H1 (cell line): ENCODE measurements at regions not wholly inside any gene's neighbourhood (a gene's known extent, or its start where the extent isn't known, plus 50 kb on each side); places are given as distances from the start of the nearest gene placed in this dataset.

Source experiments
- CTCF ChIA-PET: fragments of 300-600 bp; sonication (Branson Sonifier 250); formaldehyde crosslinking; loops from one replicate; lab custom pipeline; 2021; ENCODE audit not compliant: partially characterized antibody; lab: Charles Lee
- POLR2A ChIA-PET: fragments of 300-600 bp; sonication (Branson Sonifier 250); formaldehyde crosslinking; loops from one replicate; lab custom pipeline; 2021; ENCODE audit warnings: inconsistent platforms; ENCODE audit not compliant: partially characterized antibody; lab: Charles Lee
- DNase-seq, 2 experiments: peaks; one replicate each; pipeline versions ENCODE4 v3.0.0 to v3.0.0-alpha.2; 2010 to 2022; ENCODE audit warnings: low spot score in 2 of 2, low read depth in 1 of 2, mixed read lengths in 1 of 2
- FAIRE-seq: peaks from 2 replicates; lab custom pipeline; 2011; peaks lifted over from hg19 to GRCh38; lab: Jason Lieb, UNC
- H2AFZ ChIP-seq: 2 replicates; pipeline ENCODE4 v1.8.1; 2012; ENCODE audit warnings: low read length, inconsistent platforms
- H2AK5ac ChIP-seq: 2 replicates; pipeline ENCODE4 v1.6.1; 2013; ENCODE audit warnings: low read depth, low read length
- H2BK120ac ChIP-seq: replicated peaks from 2 replicates; pipeline ENCODE3; 2013; ENCODE audit warnings: low read depth, low read length, inconsistent platforms
- H2BK12ac ChIP-seq: 2 replicates; pipeline ENCODE4 v1.6.1; 2013; ENCODE audit warnings: low read depth, low read length
- H2BK15ac ChIP-seq: 2 replicates; pipeline ENCODE4 v1.6.1; 2013; ENCODE audit warnings: low read length
- H2BK20ac ChIP-seq: 2 replicates; pipeline ENCODE4 v1.6.1; 2013; ENCODE audit warnings: low read length
- H2BK5ac ChIP-seq: 2 replicates; pipeline ENCODE4 v1.6.1; 2013; ENCODE audit warnings: low read depth, low read length
- H3K14ac ChIP-seq: 2 replicates; pipeline ENCODE4 v1.6.1; 2013; ENCODE audit warnings: inconsistent platforms; ENCODE audit not compliant: insufficient read length
- H3K18ac ChIP-seq: 2 replicates; pipeline ENCODE4 v1.6.1; 2013; ENCODE audit warnings: low read length; ENCODE audit errors: extremely low read depth
- H3K23ac ChIP-seq: 2 replicates; pipeline ENCODE4 v1.6.1; 2013; ENCODE audit warnings: inconsistent platforms; ENCODE audit not compliant: insufficient read length
- H3K23me2 ChIP-seq: 2 replicates; pipeline ENCODE4 v1.6.1; 2013; ENCODE audit warnings: low read depth, low read length
- H3K27ac ChIP-seq: 2 replicates; pipeline ENCODE4 v1.6.1; 2011; ENCODE audit warnings: low read depth, low read length, inconsistent platforms
- H3K27me3 ChIP-seq, 4 experiments: replicated peaks in 1 of 4; 1 replicate in 1 of 4; 2 replicates in 3 of 4; pipeline versions ENCODE4 v1.6.1 to v1.8.1; 2011 to 2013; ENCODE audit warnings: low read length in 3 of 4, mild to moderate bottlenecking in 3 of 4, inconsistent platforms in 2 of 4, mixed read lengths in 2 of 4, moderate library complexity in 1 of 4; ENCODE audit not compliant: control insufficient read depth in 3 of 4, insufficient read depth in 3 of 4; ENCODE audit errors: extremely low read depth in 1 of 4
- H3K36me3 ChIP-seq, 4 experiments: 2 replicates each; pipeline versions ENCODE4 v1.6.1 to v1.8.1; 2011 to 2013; ENCODE audit warnings: mild to moderate bottlenecking in 4 of 4, low read length in 3 of 4, moderate library complexity in 2 of 4, control low read depth in 1 of 4, inconsistent platforms in 1 of 4; ENCODE audit not compliant: insufficient read depth in 4 of 4, control insufficient read depth in 2 of 4
- H3K4ac ChIP-seq: replicated peaks from 2 replicates; pipeline ENCODE3; 2013; ENCODE audit warnings: low read length, low read depth, mixed read lengths, inconsistent platforms; ENCODE audit not compliant: insufficient read length
- H3K4me1 ChIP-seq, 4 experiments: replicated peaks in 1 of 4; 1 replicate in 1 of 4; 2 replicates in 3 of 4; pipeline versions ENCODE4 v1.6.1 to v1.8.1; 2011 to 2013; ENCODE audit warnings: low read length in 3 of 4, inconsistent platforms in 2 of 4, mixed read lengths in 1 of 4; ENCODE audit not compliant: insufficient read depth in 4 of 4, control insufficient read depth in 3 of 4
- H3K4me2 ChIP-seq, 2 experiments: 2 replicates each; pipeline versions ENCODE4 v1.6.1 to v1.8.1; 2011 to 2013; ENCODE audit warnings: low read depth in 2 of 2, low read length in 2 of 2, control low read depth in 1 of 2, inconsistent platforms in 1 of 2, mild to moderate bottlenecking in 1 of 2; ENCODE audit not compliant: insufficient read depth in 1 of 2
- H3K4me3 ChIP-seq, 4 experiments: fragments of 200-600, 300-600 bp in 1 of 4; sonication (generic), shearing (Covaris generic), sonication (Bioruptor Twin) in 1 of 4; 2 replicates each; pipeline versions ENCODE4 v1.5.1 to v1.8.1; 2011 to 2016; ENCODE audit warnings: low read length in 4 of 4, low read depth in 3 of 4, control low read depth in 2 of 4, inconsistent platforms in 2 of 4, mild to moderate bottlenecking in 2 of 4, mixed read lengths in 1 of 4, moderate library complexity in 1 of 4; ENCODE audit not compliant: insufficient read depth in 2 of 4; ENCODE audit errors: extremely low read depth in 1 of 4
- H3K56ac ChIP-seq: replicated peaks from 2 replicates; pipeline ENCODE3; 2013; ENCODE audit warnings: low read depth, mild to moderate bottlenecking, mixed read lengths, low read length, inconsistent platforms; ENCODE audit not compliant: insufficient read length
- H3K79me1 ChIP-seq: 2 replicates; pipeline ENCODE4 v1.6.1; 2013; ENCODE audit warnings: low read depth, low read length, control low read depth
- H3K79me2 ChIP-seq, 2 experiments: 2 replicates each; pipeline versions ENCODE4 v1.6.1 to v1.8.1; 2012 to 2013; ENCODE audit warnings: low read length in 2 of 2, mild to moderate bottlenecking in 2 of 2, inconsistent platforms in 1 of 2; ENCODE audit not compliant: insufficient read depth in 2 of 2, control insufficient read depth in 1 of 2
- H3K9ac ChIP-seq, 4 experiments: replicated peaks in 1 of 4; 1 replicate in 1 of 4; 2 replicates in 3 of 4; pipeline versions ENCODE4 v1.6.1 to v1.8.1; 2011 to 2013; ENCODE audit warnings: low read depth in 3 of 4, low read length in 3 of 4, control low read depth in 2 of 4, mild to moderate bottlenecking in 2 of 4, moderate library complexity in 2 of 4, inconsistent platforms in 1 of 4; ENCODE audit errors: extremely low read depth in 1 of 4
- H3K9me3 ChIP-seq, 2 experiments: 2 replicates each; pipeline versions ENCODE4 v1.6.1 to v1.8.1; 2012 to 2013; ENCODE audit warnings: mild to moderate bottlenecking in 2 of 2, moderate library complexity in 2 of 2, control low read depth in 1 of 2, inconsistent platforms in 1 of 2, low read depth in 1 of 2, low read length in 1 of 2, mixed read lengths in 1 of 2; ENCODE audit not compliant: insufficient read depth in 2 of 2
- H4K20me1 ChIP-seq, 2 experiments: replicated peaks in 1 of 2; 2 replicates each; pipeline versions ENCODE3 to v1.8.1; 2011 to 2013; ENCODE audit warnings: inconsistent platforms in 2 of 2, low read length in 2 of 2, mild to moderate bottlenecking in 1 of 2; ENCODE audit not compliant: insufficient read depth in 2 of 2, control insufficient read depth in 1 of 2
- H4K5ac ChIP-seq: 2 replicates; pipeline ENCODE4 v1.6.1; 2013; ENCODE audit warnings: low read length, low read depth, mixed read lengths, inconsistent platforms; ENCODE audit not compliant: insufficient read length
- H4K8ac ChIP-seq: 2 replicates; pipeline ENCODE4 v1.8.0; 2013; ENCODE audit warnings: mild to moderate bottlenecking, moderate library complexity, low read length, inconsistent platforms; ENCODE audit not compliant: insufficient read depth; ENCODE audit errors: extremely low read depth
- H4K91ac ChIP-seq: replicated peaks from 2 replicates; pipeline ENCODE3; 2013; ENCODE audit warnings: low read length, mixed read lengths, inconsistent platforms; ENCODE audit not compliant: insufficient read length
- HDAC2 ChIP-seq, 2 experiments: fragments of 300-600 bp in 1 of 2; sonication (generic) in 1 of 2; IDR thresholded peaks; 2 replicates each; pipeline ENCODE4 v1.6.1; 2011 to 2012; ENCODE audit warnings: low read depth in 2 of 2, low read length in 2 of 2, mild to moderate bottlenecking in 2 of 2, moderate library complexity in 2 of 2, borderline replicate concordance in 1 of 2, inconsistent platforms in 1 of 2
- HDAC6 ChIP-seq: IDR thresholded peaks from one replicate; pipeline ENCODE4 v1.7.1; 2012; ENCODE audit warnings: low read depth, mild to moderate bottlenecking, inconsistent platforms, low read length, moderate library complexity
- POU5F1 ChIP-seq: IDR thresholded peaks from 2 replicates; pipeline ENCODE4 v1.6.1; 2011; ENCODE audit warnings: low read depth, mild to moderate bottlenecking, low read length, moderate library complexity
- SAP30 ChIP-seq: fragments of 300-600 bp; sonication (generic); IDR thresholded peaks from 2 replicates; pipeline ENCODE4 v1.7.1; 2012; ENCODE audit warnings: low read length, moderate library complexity, mild to moderate bottlenecking, inconsistent platforms; ENCODE audit not compliant: insufficient read depth, insufficient replicate concordance
- SIRT6 ChIP-seq: IDR thresholded peaks from one replicate; pipeline ENCODE4 v1.7.1; 2012; ENCODE audit warnings: low read length, inconsistent platforms
- TAF7 ChIP-seq: optimal IDR thresholded peaks from 2 replicates; pipeline ENCODE3; 2011; ENCODE audit warnings: low read depth, mild to moderate bottlenecking, inconsistent platforms, low read length, moderate library complexity, borderline replicate concordance
- TCF12 ChIP-seq: IDR thresholded peaks from 2 replicates; pipeline ENCODE4 v1.6.1; 2011; ENCODE audit warnings: low read depth, mild to moderate bottlenecking, low read length
- WGBS, 2 experiments: shearing (Covaris generic) in 1 of 2; methylation state at CpG; one replicate each; pipeline versions ENCODE4 v1.1.6 to v1.1.7; 2013 to 2015; ENCODE audit warnings: low lambda C conversion rate in 2 of 2, mixed read lengths in 2 of 2, inconsistent platforms in 1 of 2, low coverage in 1 of 2, missing lambda C conversion rate in 1 of 2; ENCODE audit not compliant: insufficient replicate concordance in 2 of 2, insufficient coverage in 1 of 2, insufficient read length in 1 of 2; ENCODE audit errors: extremely low coverage in 1 of 2, missing lambda C conversion rate in 1 of 2; 5-methylcytosine and 5-hydroxymethylcytosine counted together

GRCh38 chr9:100937382-100937781 is 91.1 kb upstream of the PLPPR1 start:
- H4K5ac ChIP-seq, result no peak overlapping the region
- H3K4me1 ChIP-seq, result no peaks in the 10 kb centered on the region
- H3K23me2 ChIP-seq, result no peaks in the 10 kb centered on the region
- H3K14ac ChIP-seq, result no peak overlapping the region
- DNase-seq, result no peak
- ChIA-PET CTCF (interaction anchor here (0.7 to 1.5 kb wide), 2 partner anchors 11 to 22 kb away, joined by 3 to 5 read pairs; no protein-coding TSS in a partner anchor), POLR2A (no interaction called here)
- no peak overlapping the region for H2AK5ac ChIP-seq
- H3K4me3 ChIP-seq, result no peak overlapping the region
- no peak overlapping the region for H3K4me2 ChIP-seq
- H3K79me2 ChIP-seq, result no peaks in the 10 kb centered on the region
- H3K9me3 ChIP-seq, result no peaks in the 10 kb centered on the region
- H2BK15ac ChIP-seq, result no peak overlapping the region
- H2BK120ac ChIP-seq, result no peak overlapping the region
- 100% methylated on average over 3 of the region's 3 CpGs; no CpG with 5 or more reads in 1 of the 2 experiments for WGBS, 2 experiments
- no peaks in the 10 kb centered on the region for H3K79me1 ChIP-seq
- H2AFZ ChIP-seq, result no peak overlapping the region
- no peak overlapping the region for H3K18ac ChIP-seq
- H4K8ac ChIP-seq, result no peak overlapping the region
- no peaks in the 10 kb centered on the region for H3K27me3 ChIP-seq
- no peak overlapping the region for H3K9ac ChIP-seq
- H2BK20ac ChIP-seq, result no peak overlapping the region
- H2BK5ac ChIP-seq, result no peak overlapping the region
- no peak overlapping the region for H4K91ac ChIP-seq
- TF ChIP-seq TAF7 (no peak), HDAC6 (no peak), SIRT6 (no peak), HDAC2 (IDR thresholded peaks at IDR 0.05; ENCODE audit: borderline replicate concordance in 1 of 2, low read depth in 2 of 2, low read length in 2 of 2) (no peak), POU5F1 (no peak), TCF12 (no peak), SAP30 (no peak)
- no peak overlapping the region for H3K27ac ChIP-seq
- H4K20me1 ChIP-seq, result no peaks in the 10 kb centered on the region
- no peak for FAIRE-seq
- no peaks in the 10 kb centered on the region for H3K36me3 ChIP-seq
- H3K4ac ChIP-seq, result no peak overlapping the region
- no peak overlapping the region for H3K56ac ChIP-seq
- no peak overlapping the region for H3K23ac ChIP-seq
- H2BK12ac ChIP-seq, result no peak overlapping the region
